Heart right ventricle (tissue), 16 donors: ENCODE measurements at regions not wholly inside any gene's neighbourhood (a gene's known extent, or its start where the extent isn't known, plus 50 kb on each side); places are given as distances from the start of the nearest gene placed in this dataset.

Experiments used
- ATAC-seq, 8 donors: fragments of 200-7000 bp; cut with Tn5 transposase; one replicate each; pipeline ENCODE4 v1.9.1; 2020; ENCODE audit warnings: mild to moderate bottlenecking in 8 of 8, moderate library complexity in 8 of 8, moderate number of reproducible peaks in 1 of 8
- DNase-seq, 2 donors: peaks; one replicate each; pipeline ENCODE4 v3.0.0-alpha.2; 2020
- H3K27ac ChIP-seq, 10 donors: fragments of 200-600 bp; sonication (generic) in 2 of 10; one replicate each; pipeline versions ENCODE4 v1.5.0 to v1.8.0; 2020 to 2022; ENCODE audit warnings: mild to moderate bottlenecking in 3 of 10
- H3K27me3 ChIP-seq, 7 donors: fragments of 200-600 bp; one replicate each; pipeline ENCODE4 v1.8.0; 2021 to 2022; ENCODE audit warnings: mild to moderate bottlenecking in 2 of 7
- H3K36me3 ChIP-seq, 9 donors: fragments of 200-600 bp; sonication (generic) in 1 of 9; one replicate each; pipeline versions ENCODE4 v1.5.0 to v1.8.0; 2020 to 2022; ENCODE audit warnings: mild to moderate bottlenecking in 2 of 9
- H3K4me1 ChIP-seq, 9 donors: fragments of 200-600 bp; sonication (generic) in 1 of 9; one replicate each; pipeline versions ENCODE4 v1.5.0 to v1.8.0; 2020 to 2022; ENCODE audit warnings: mild to moderate bottlenecking in 4 of 9
- H3K4me3 ChIP-seq, 10 donors: fragments of 200-600 bp; sonication (generic) in 2 of 10; one replicate each; pipeline versions ENCODE4 v1.5.0 to v1.8.0; 2020 to 2022; ENCODE audit warnings: mild to moderate bottlenecking in 7 of 10, moderate library complexity in 2 of 10
- H3K9me3 ChIP-seq, 11 donors: fragments of 200-600 bp in 10 of 11; sonication (generic) in 2 of 11; one replicate each; pipeline versions ENCODE4 v1.5.0 to v1.8.0; 2013 to 2022; ENCODE audit warnings: mild to moderate bottlenecking in 2 of 11, control low read depth in 1 of 11, moderate library complexity in 1 of 11
- CTCF ChIP-seq, 9 donors: fragments of 200-600 bp; sonication (generic) in 2 of 9; IDR thresholded peaks; one replicate each; pipeline versions ENCODE4 v1.5.0 to v1.8.0; 2021 to 2022; ENCODE audit warnings: antibody characterized with exemption in 9 of 9, mild to moderate bottlenecking in 5 of 9, moderate library complexity in 1 of 9
- WGBS, 2 donors: extraction: QIAGEN DNeasy Blood & Tissue Kit; methylation state at CpG; one replicate each; pipeline ENCODE4 v1.1.7; 2013; ENCODE audit warnings: inconsistent platforms in 1 of 2; 5-methylcytosine and 5-hydroxymethylcytosine counted together
- intact Hi-C, 10 donors: fragments of 100-400 bp; cut with DNase I; formaldehyde crosslinking; loops; one replicate each; pipeline versions ENCODE4 v1.11.1 to v1.14.2; 2022
- donor health status: Arrhythmogenic right ventricular cardiomyopathy.
- donor health status: ischemic (EF 13 %, LVEDD 7.1; RV severe dilation, severe dysfunction).
- donor health status: healthy with polysubstance abuse.
- donor health status: DM: no; HTN: yes; CAD: no.
- donor health status: DM: no; HTN: no; CAD: no.
- donor health status: ischemic (EF 25% LVEDD 6.9; RV normal size, moderate dysfunction).
- donor health status: ischemic (EF 25% LVEDD 5.7; RV mildly dilated, moderate dysfunction).
- donor health status: healthy.
- donor health status: DM: yes; HTN: yes; CAD: no.
- donor health status: Ischemic cardiomyopathy.
- donor health status: ischemic (EF 35%, LVEDD 5.7; RV mildly dilated, moderate dysfunction).
- donor health status: nonischemic (EF 11% LVEDD 7.7; RV severe dilation, severe dysfunction).
- donor health status: DM: yes; HTN: yes; CAD: no.
- donor health status: PGD.
- donor health status: ischemic (EF 29% LVEDD 5.4; RV normal size, mild dysfunction).
- donor health status: nonischemic (EF 23%, LVEDD 6.1; RV moderate dilation, normal function).

- H3K36me3 ChIP-seq: no peaks in the 10 kb centered on the region
- ATAC-seq (no peak), DNase-seq (no peak)
- peaks cover 0 to 36% (median 18%) of the 10 kb centered on the region in 7 donors for H3K27me3 ChIP-seq
- peaks cover 0 to 6% (median 0%) of the 10 kb centered on the region in 9 donors for H3K4me1 ChIP-seq
- 64 to 74% methylated on average over 1 of the region's 1 CpG for WGBS, 2 donors
- no peak overlapping the region for H3K27ac ChIP-seq
- no peak overlapping the region for H3K4me3 ChIP-seq
- TF ChIP-seq CTCF (IDR thresholded peaks at IDR 0.05): no peak
- intact Hi-C loops: no loop called here
- H3K9me3 ChIP-seq: peaks cover 0 to 8% (median 0%) of the 10 kb centered on the region in 11 donors
These were observed 56.1 kb upstream of the MVB12B start for GRCh38 chr9:126270556-126270955.

- Histone ChIP-seq H3K9me3 (peaks cover 0 to 28% (median 0%) of the 10 kb centered on the region in 11 donors), H3K27ac (peak overlapping the region in 1 of 10 donors; percentile 21), H3K36me3 (no peaks in the 10 kb centered on the region), H3K4me1 (peaks cover 0 to 8% (median 0%) of the 10 kb centered on the region in 9 donors), H3K4me3 (no peak overlapping the region), H3K27me3 (peaks cover 0 to 18% (median 0%) of the 10 kb centered on the region in 7 donors)
- DNase-seq (peak in 1 of 2 donors; percentile 14), ATAC-seq (peak in 3 of 8 donors; percentile 56 to 67 (median 64))
- TF ChIP-seq CTCF (IDR thresholded peaks at IDR 0.05): no peak
- WGBS, 2 donors: 48% methylated on average over 13 of the region's 13 CpGs
- intact Hi-C loops: no loop called here
These were observed 51.1 kb upstream of the MVB12B start for GRCh38 chr9:126275386-126276001.

GRCh38 chr9:126276056-126276728 lies 50.4 kb upstream of the MVB12B start:
- Histone ChIP-seq H3K4me3 (no peak overlapping the region), H3K9me3 (peaks cover 0 to 29% (median 0%) of the 10 kb centered on the region in 11 donors), H3K27ac (no peak overlapping the region), H3K4me1 (peaks cover 0 to 8% (median 0%) of the 10 kb centered on the region in 9 donors), H3K36me3 (no peaks in the 10 kb centered on the region), H3K27me3 (peaks cover 0 to 18% (median 0%) of the 10 kb centered on the region in 7 donors)
- 95 to 96% methylated on average over 17 of the region's 17 CpGs for WGBS, 2 donors
- intact Hi-C loops: no loop called here
- no peak for ATAC-seq
- no peak for DNase-seq
- no peak for TF ChIP-seq CTCF (IDR thresholded peaks at IDR 0.05)
